H1 (cell line): ENCODE measurements at regions not wholly inside any gene's neighbourhood (a gene's known extent, or its start where the extent isn't known, plus 50 kb on each side); places are given as distances from the start of the nearest gene placed in this dataset.

Experiments used
- CTCF ChIA-PET: fragments of 300-600 bp; sonication (Branson Sonifier 250); formaldehyde crosslinking; loops from one replicate; lab custom pipeline; 2021; ENCODE audit not compliant: partially characterized antibody; lab: Charles Lee
- POLR2A ChIA-PET: fragments of 300-600 bp; sonication (Branson Sonifier 250); formaldehyde crosslinking; loops from one replicate; lab custom pipeline; 2021; ENCODE audit warnings: inconsistent platforms; ENCODE audit not compliant: partially characterized antibody; lab: Charles Lee
- DNase-seq, 2 experiments: peaks; one replicate each; pipeline versions ENCODE4 v3.0.0 to v3.0.0-alpha.2; 2010 to 2022; ENCODE audit warnings: low spot score in 2 of 2, low read depth in 1 of 2, mixed read lengths in 1 of 2
- FAIRE-seq: peaks from 2 replicates; lab custom pipeline; 2011; peaks lifted over from hg19 to GRCh38; lab: Jason Lieb, UNC
- H2AFZ ChIP-seq: 2 replicates; pipeline ENCODE4 v1.8.1; 2012; ENCODE audit warnings: low read length, inconsistent platforms
- H2AK5ac ChIP-seq: 2 replicates; pipeline ENCODE4 v1.6.1; 2013; ENCODE audit warnings: low read depth, low read length
- H2BK120ac ChIP-seq: replicated peaks from 2 replicates; pipeline ENCODE3; 2013; ENCODE audit warnings: low read depth, low read length, inconsistent platforms
- H2BK12ac ChIP-seq: 2 replicates; pipeline ENCODE4 v1.6.1; 2013; ENCODE audit warnings: low read depth, low read length
- H2BK15ac ChIP-seq: 2 replicates; pipeline ENCODE4 v1.6.1; 2013; ENCODE audit warnings: low read length
- H2BK20ac ChIP-seq: 2 replicates; pipeline ENCODE4 v1.6.1; 2013; ENCODE audit warnings: low read length
- H2BK5ac ChIP-seq: 2 replicates; pipeline ENCODE4 v1.6.1; 2013; ENCODE audit warnings: low read depth, low read length
- H3K14ac ChIP-seq: 2 replicates; pipeline ENCODE4 v1.6.1; 2013; ENCODE audit warnings: inconsistent platforms; ENCODE audit not compliant: insufficient read length
- H3K18ac ChIP-seq: 2 replicates; pipeline ENCODE4 v1.6.1; 2013; ENCODE audit warnings: low read length; ENCODE audit errors: extremely low read depth
- H3K23ac ChIP-seq: 2 replicates; pipeline ENCODE4 v1.6.1; 2013; ENCODE audit warnings: inconsistent platforms; ENCODE audit not compliant: insufficient read length
- H3K23me2 ChIP-seq: 2 replicates; pipeline ENCODE4 v1.6.1; 2013; ENCODE audit warnings: low read depth, low read length
- H3K27ac ChIP-seq: 2 replicates; pipeline ENCODE4 v1.6.1; 2011; ENCODE audit warnings: low read depth, low read length, inconsistent platforms
- H3K27me3 ChIP-seq, 4 experiments: replicated peaks in 1 of 4; 1 replicate in 1 of 4; 2 replicates in 3 of 4; pipeline versions ENCODE4 v1.6.1 to v1.8.1; 2011 to 2013; ENCODE audit warnings: low read length in 3 of 4, mild to moderate bottlenecking in 3 of 4, inconsistent platforms in 2 of 4, mixed read lengths in 2 of 4, moderate library complexity in 1 of 4; ENCODE audit not compliant: control insufficient read depth in 3 of 4, insufficient read depth in 3 of 4; ENCODE audit errors: extremely low read depth in 1 of 4
- H3K36me3 ChIP-seq, 4 experiments: 2 replicates each; pipeline versions ENCODE4 v1.6.1 to v1.8.1; 2011 to 2013; ENCODE audit warnings: mild to moderate bottlenecking in 4 of 4, low read length in 3 of 4, moderate library complexity in 2 of 4, control low read depth in 1 of 4, inconsistent platforms in 1 of 4; ENCODE audit not compliant: insufficient read depth in 4 of 4, control insufficient read depth in 2 of 4
- H3K4ac ChIP-seq: replicated peaks from 2 replicates; pipeline ENCODE3; 2013; ENCODE audit warnings: low read length, low read depth, mixed read lengths, inconsistent platforms; ENCODE audit not compliant: insufficient read length
- H3K4me1 ChIP-seq, 4 experiments: replicated peaks in 1 of 4; 1 replicate in 1 of 4; 2 replicates in 3 of 4; pipeline versions ENCODE4 v1.6.1 to v1.8.1; 2011 to 2013; ENCODE audit warnings: low read length in 3 of 4, inconsistent platforms in 2 of 4, mixed read lengths in 1 of 4; ENCODE audit not compliant: insufficient read depth in 4 of 4, control insufficient read depth in 3 of 4
- H3K4me2 ChIP-seq, 2 experiments: 2 replicates each; pipeline versions ENCODE4 v1.6.1 to v1.8.1; 2011 to 2013; ENCODE audit warnings: low read depth in 2 of 2, low read length in 2 of 2, control low read depth in 1 of 2, inconsistent platforms in 1 of 2, mild to moderate bottlenecking in 1 of 2; ENCODE audit not compliant: insufficient read depth in 1 of 2
- H3K4me3 ChIP-seq, 4 experiments: fragments of 200-600, 300-600 bp in 1 of 4; sonication (generic), shearing (Covaris generic), sonication (Bioruptor Twin) in 1 of 4; 2 replicates each; pipeline versions ENCODE4 v1.5.1 to v1.8.1; 2011 to 2016; ENCODE audit warnings: low read length in 4 of 4, low read depth in 3 of 4, control low read depth in 2 of 4, inconsistent platforms in 2 of 4, mild to moderate bottlenecking in 2 of 4, mixed read lengths in 1 of 4, moderate library complexity in 1 of 4; ENCODE audit not compliant: insufficient read depth in 2 of 4; ENCODE audit errors: extremely low read depth in 1 of 4
- H3K56ac ChIP-seq: replicated peaks from 2 replicates; pipeline ENCODE3; 2013; ENCODE audit warnings: low read depth, mild to moderate bottlenecking, mixed read lengths, low read length, inconsistent platforms; ENCODE audit not compliant: insufficient read length
- H3K79me1 ChIP-seq: 2 replicates; pipeline ENCODE4 v1.6.1; 2013; ENCODE audit warnings: low read depth, low read length, control low read depth
- H3K79me2 ChIP-seq, 2 experiments: 2 replicates each; pipeline versions ENCODE4 v1.6.1 to v1.8.1; 2012 to 2013; ENCODE audit warnings: low read length in 2 of 2, mild to moderate bottlenecking in 2 of 2, inconsistent platforms in 1 of 2; ENCODE audit not compliant: insufficient read depth in 2 of 2, control insufficient read depth in 1 of 2
- H3K9ac ChIP-seq, 4 experiments: replicated peaks in 1 of 4; 1 replicate in 1 of 4; 2 replicates in 3 of 4; pipeline versions ENCODE4 v1.6.1 to v1.8.1; 2011 to 2013; ENCODE audit warnings: low read depth in 3 of 4, low read length in 3 of 4, control low read depth in 2 of 4, mild to moderate bottlenecking in 2 of 4, moderate library complexity in 2 of 4, inconsistent platforms in 1 of 4; ENCODE audit errors: extremely low read depth in 1 of 4
- H3K9me3 ChIP-seq, 2 experiments: 2 replicates each; pipeline versions ENCODE4 v1.6.1 to v1.8.1; 2012 to 2013; ENCODE audit warnings: mild to moderate bottlenecking in 2 of 2, moderate library complexity in 2 of 2, control low read depth in 1 of 2, inconsistent platforms in 1 of 2, low read depth in 1 of 2, low read length in 1 of 2, mixed read lengths in 1 of 2; ENCODE audit not compliant: insufficient read depth in 2 of 2
- H4K20me1 ChIP-seq, 2 experiments: replicated peaks in 1 of 2; 2 replicates each; pipeline versions ENCODE3 to v1.8.1; 2011 to 2013; ENCODE audit warnings: inconsistent platforms in 2 of 2, low read length in 2 of 2, mild to moderate bottlenecking in 1 of 2; ENCODE audit not compliant: insufficient read depth in 2 of 2, control insufficient read depth in 1 of 2
- H4K5ac ChIP-seq: 2 replicates; pipeline ENCODE4 v1.6.1; 2013; ENCODE audit warnings: low read length, low read depth, mixed read lengths, inconsistent platforms; ENCODE audit not compliant: insufficient read length
- H4K8ac ChIP-seq: 2 replicates; pipeline ENCODE4 v1.8.0; 2013; ENCODE audit warnings: mild to moderate bottlenecking, moderate library complexity, low read length, inconsistent platforms; ENCODE audit not compliant: insufficient read depth; ENCODE audit errors: extremely low read depth
- H4K91ac ChIP-seq: replicated peaks from 2 replicates; pipeline ENCODE3; 2013; ENCODE audit warnings: low read length, mixed read lengths, inconsistent platforms; ENCODE audit not compliant: insufficient read length
- RBBP5 ChIP-seq: IDR thresholded peaks from 2 replicates; pipeline ENCODE4 v1.7.1; 2012; ENCODE audit warnings: low read depth, mild to moderate bottlenecking, inconsistent platforms, low read length, moderate library complexity, borderline replicate concordance
- WGBS, 2 experiments: shearing (Covaris generic) in 1 of 2; methylation state at CpG; one replicate each; pipeline versions ENCODE4 v1.1.6 to v1.1.7; 2013 to 2015; ENCODE audit warnings: low lambda C conversion rate in 2 of 2, mixed read lengths in 2 of 2, inconsistent platforms in 1 of 2, low coverage in 1 of 2, missing lambda C conversion rate in 1 of 2; ENCODE audit not compliant: insufficient replicate concordance in 2 of 2, insufficient coverage in 1 of 2, insufficient read length in 1 of 2; ENCODE audit errors: extremely low coverage in 1 of 2, missing lambda C conversion rate in 1 of 2; 5-methylcytosine and 5-hydroxymethylcytosine counted together

DNA sequence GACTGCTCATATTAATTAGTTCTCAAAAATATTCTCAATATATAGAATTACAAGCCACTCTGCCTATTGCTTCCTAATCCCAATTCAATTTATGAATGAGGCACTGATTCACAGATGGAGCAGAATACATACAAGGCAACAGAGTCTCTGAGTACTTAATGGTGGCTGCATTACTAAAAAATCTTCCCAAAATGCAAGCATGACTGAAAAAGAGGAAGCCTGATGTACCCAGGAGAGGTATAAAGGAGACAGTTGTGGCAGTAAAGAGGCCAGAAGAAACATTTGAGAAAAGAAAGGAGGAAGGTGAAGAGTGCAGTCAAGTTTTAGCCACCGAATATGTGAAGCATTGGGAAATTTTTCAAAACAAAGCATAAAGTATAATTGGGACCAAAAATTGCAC is 163.2 kb upstream of the INTU start:
- no peak overlapping the region for H2AFZ ChIP-seq
- no peak for FAIRE-seq

More for the DNA sequence above, 163.2 kb upstream of the INTU start:
- TF ChIP-seq RBBP5: no peak
- TF ChIP-seq, all 59 proteins: peak for 0
- WGBS, 2 experiments: 90% methylated on average over 1 of the region's 1 CpG; no CpG with 5 or more reads in 1 of the 2 experiments
- DNase-seq: no peak
- no peaks in the 10 kb centered on the region for H3K79me1 ChIP-seq
- H3K23me2 ChIP-seq: no peaks in the 10 kb centered on the region
- H2AK5ac ChIP-seq: no peak overlapping the region
- no peaks in the 10 kb centered on the region for H3K4me1 ChIP-seq
- H4K20me1 ChIP-seq: no peaks in the 10 kb centered on the region
- no peak overlapping the region for H3K9ac ChIP-seq
- H2BK120ac ChIP-seq: no peak overlapping the region
- H2BK20ac ChIP-seq: no peak overlapping the region
- H3K9me3 ChIP-seq: peaks cover 3 to 14% of the 10 kb centered on the region in 2 experiments; a peak in 2 of 4 replicates
- H2BK5ac ChIP-seq: no peak overlapping the region
- no peak overlapping the region for H2BK15ac ChIP-seq
- H4K8ac ChIP-seq: no peak overlapping the region
- H3K23ac ChIP-seq: no peak overlapping the region
- no peak overlapping the region for H2BK12ac ChIP-seq
- no peak overlapping the region for H3K27ac ChIP-seq
- no peak overlapping the region for H3K4ac ChIP-seq
- no peaks in the 10 kb centered on the region for H3K36me3 ChIP-seq
- no peak overlapping the region for H3K56ac ChIP-seq
- no peak overlapping the region for H3K18ac ChIP-seq
- ChIA-PET CTCF (no interaction called here), POLR2A (no interaction called here)
- H3K27me3 ChIP-seq: no peaks in the 10 kb centered on the region
- no peaks in the 10 kb centered on the region for H3K79me2 ChIP-seq
- H3K14ac ChIP-seq: no peak overlapping the region
- H3K4me2 ChIP-seq: no peak overlapping the region
- H4K91ac ChIP-seq: no peak overlapping the region
- H4K5ac ChIP-seq: no peak overlapping the region
- H3K4me3 ChIP-seq: no peak overlapping the region
